Glutamatergic neuron (in vitro differentiated cells): ENCODE measurements at regions not wholly inside any gene's neighbourhood (a gene's known extent, or its start where the extent isn't known, plus 50 kb on each side); places are given as distances from the start of the nearest gene placed in this dataset.
"Not testable (repeated sequence)": the region's sequence is repeated elsewhere in the genome, so short reads cannot be mapped to it uniquely, and the experiment has no call there.

Experiments
- DNase-seq: peaks from one replicate; pipeline ENCODE4 v3.0.0; 2022
- H3K27ac Mint-ChIP-seq: one replicate; pipeline ENCODE4 v1.8.0; 2020; ENCODE audit warnings: mild to moderate bottlenecking, mixed read lengths, inconsistent platforms; ENCODE audit not compliant: unreplicated experiment
- H3K27me3 Mint-ChIP-seq: one replicate; pipeline ENCODE4 v1.8.0; 2020; ENCODE audit warnings: mild to moderate bottlenecking, moderate library complexity, mixed read lengths, inconsistent platforms; ENCODE audit not compliant: unreplicated experiment
- H3K36me3 Mint-ChIP-seq: one replicate; pipeline ENCODE4 v1.8.0; 2020; ENCODE audit warnings: mild to moderate bottlenecking, mixed read lengths, inconsistent platforms; ENCODE audit not compliant: unreplicated experiment
- H3K4me1 Mint-ChIP-seq: one replicate; pipeline ENCODE4 v1.8.0; 2020; ENCODE audit warnings: mild to moderate bottlenecking, low read depth, mixed read lengths, inconsistent platforms; ENCODE audit not compliant: unreplicated experiment
- H3K4me3 Mint-ChIP-seq: one replicate; pipeline ENCODE4 v1.8.0; 2020; ENCODE audit warnings: mild to moderate bottlenecking, mixed read lengths, inconsistent platforms; ENCODE audit not compliant: unreplicated experiment
- H3K9me3 Mint-ChIP-seq: one replicate; pipeline ENCODE4 v1.8.0; 2020; ENCODE audit warnings: mild to moderate bottlenecking, moderate library complexity, mixed read lengths, inconsistent platforms; ENCODE audit not compliant: unreplicated experiment
- CTCF ChIP-seq: fragments of 200-600 bp; sonication (generic); IDR thresholded peaks from one replicate; pipeline ENCODE4 v1.5.0; 2021; ENCODE audit not compliant: partially characterized antibody, unreplicated experiment

GRCh38 chr15:77892335-77892734 lies 185.2 kb downstream of the TBC1D2B start:
- Mint-ChIP-seq H3K27ac (no peak overlapping the region), H3K36me3 (no peaks in the 10 kb centered on the region), H3K27me3 (no peaks in the 10 kb centered on the region), H3K4me1 (peaks cover 12% of the 10 kb centered on the region), H3K4me3 (no peak overlapping the region), H3K9me3 (peaks cover 2% of the 10 kb centered on the region)
- TF ChIP-seq CTCF = no peak
- no peak for DNase-seq

DNA sequence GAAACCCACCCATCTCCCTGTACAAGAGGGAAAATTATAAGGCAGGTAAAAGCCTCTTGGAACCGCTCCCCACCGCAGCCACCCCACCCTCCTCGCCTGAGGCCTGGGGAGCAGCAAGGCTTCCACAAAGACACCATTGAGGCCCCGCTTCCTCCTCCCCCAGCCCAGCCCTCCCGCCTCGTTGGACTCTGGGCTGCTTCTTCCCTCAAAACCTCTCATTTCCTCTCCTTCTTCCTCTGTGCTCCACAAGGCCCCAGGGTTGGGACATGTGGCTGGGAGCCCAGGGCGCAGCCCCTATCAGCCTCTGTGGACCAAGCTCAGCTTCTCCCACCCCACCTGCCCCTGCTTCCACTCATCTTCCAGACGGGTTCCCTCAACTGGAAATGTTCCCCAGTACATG lies 185.6 kb downstream of the TBC1D2B start:
- peaks cover 12% of the 10 kb centered on the region for H3K4me1 Mint-ChIP-seq
- not testable (repeated sequence) for H3K4me3 Mint-ChIP-seq, DNase-seq, H3K27ac Mint-ChIP-seq, H3K36me3 Mint-ChIP-seq, H3K27me3 Mint-ChIP-seq, H3K9me3 Mint-ChIP-seq

DNA sequence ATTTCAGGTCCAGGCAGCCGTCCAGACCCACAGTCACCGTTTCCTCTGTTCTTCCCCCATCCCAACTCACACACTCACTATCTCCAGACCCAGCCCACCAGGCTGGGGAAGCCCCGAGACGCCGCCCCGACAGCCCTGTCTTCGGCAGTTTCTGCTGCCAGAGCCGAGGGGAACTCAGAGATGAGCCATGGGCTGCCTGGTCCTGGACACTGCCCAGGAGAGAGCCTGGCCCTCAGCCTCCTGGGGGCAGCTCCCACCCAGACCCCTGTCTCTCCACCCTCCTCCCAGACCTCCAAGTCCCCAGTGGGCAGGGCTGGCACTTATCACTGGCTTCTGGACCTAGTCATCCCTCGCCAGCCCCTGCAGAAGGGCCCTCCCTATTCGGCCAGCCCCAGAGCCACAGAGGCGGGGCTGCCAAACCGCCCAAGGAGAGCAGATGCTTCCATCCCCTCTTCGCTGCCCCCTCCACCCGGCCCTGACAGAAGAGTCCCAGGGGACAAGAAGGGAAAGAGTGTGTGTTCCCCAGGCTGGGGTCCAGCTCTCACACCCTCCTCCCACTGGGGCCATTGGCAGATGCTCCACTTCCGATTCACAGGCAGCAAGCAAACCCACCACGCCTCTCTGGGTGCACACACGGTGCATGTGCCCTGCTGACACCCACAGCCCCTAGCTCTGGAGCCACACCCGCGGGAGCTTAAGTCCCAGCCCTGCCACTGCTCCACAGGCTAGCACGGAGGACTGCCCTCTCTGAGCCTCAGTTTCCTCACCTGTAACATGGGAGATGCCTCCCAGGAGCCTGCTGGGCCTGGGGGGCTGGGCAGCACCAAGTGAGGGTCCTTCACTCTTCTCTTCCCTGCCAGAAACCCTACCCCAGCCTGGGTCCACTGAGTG lies 186.4 kb downstream of the TBC1D2B start:
- not testable (repeated sequence) for H3K4me3 Mint-ChIP-seq, H3K27me3 Mint-ChIP-seq, H3K36me3 Mint-ChIP-seq, H3K9me3 Mint-ChIP-seq
- Mint-ChIP-seq H3K4me1 (peaks cover 12% of the 10 kb centered on the region), H3K27ac (peak overlapping the region; percentile 38)
- peak; percentile 66 for DNase-seq

- H3K27me3 Mint-ChIP-seq, H3K4me1 Mint-ChIP-seq, H3K9me3 Mint-ChIP-seq, DNase-seq, H3K27ac Mint-ChIP-seq, H3K36me3 Mint-ChIP-seq, H3K4me3 Mint-ChIP-seq: not testable (repeated sequence)
Observed at GRCh38 chr15:77889828-77890725, 187.4 kb downstream of the TBC1D2B start.

GRCh38 chr15:77889009-77889806 lies 188.3 kb downstream of the TBC1D2B start:
- no peak for TF ChIP-seq CTCF
- Mint-ChIP-seq H3K4me1 (peaks cover 7% of the 10 kb centered on the region), H3K4me3 (no peak overlapping the region), H3K27ac (peak overlapping the region; percentile 78), H3K9me3 (peaks cover 3% of the 10 kb centered on the region), H3K36me3 (no peaks in the 10 kb centered on the region), H3K27me3 (peaks cover 2% of the 10 kb centered on the region)
- no peak for DNase-seq

GRCh38 chr15:77887563-77888429 lies 189.7 kb downstream of the TBC1D2B start:
- H3K36me3 Mint-ChIP-seq, H3K27ac Mint-ChIP-seq, H3K9me3 Mint-ChIP-seq, DNase-seq, H3K4me3 Mint-ChIP-seq, H3K27me3 Mint-ChIP-seq: not testable (repeated sequence)
- H3K4me1 Mint-ChIP-seq = peaks cover 11% of the 10 kb centered on the region
